ENCODE measurements at regions not wholly inside any gene's neighbourhood (a gene's known extent, or its start where the extent isn't known, plus 50 kb on each side); places are given as distances from the start of the nearest gene placed in this dataset.
"Not testable (repeated sequence)": the region's sequence is repeated elsewhere in the genome, so short reads cannot be mapped to it uniquely, and the experiment has no call there.

DNA sequence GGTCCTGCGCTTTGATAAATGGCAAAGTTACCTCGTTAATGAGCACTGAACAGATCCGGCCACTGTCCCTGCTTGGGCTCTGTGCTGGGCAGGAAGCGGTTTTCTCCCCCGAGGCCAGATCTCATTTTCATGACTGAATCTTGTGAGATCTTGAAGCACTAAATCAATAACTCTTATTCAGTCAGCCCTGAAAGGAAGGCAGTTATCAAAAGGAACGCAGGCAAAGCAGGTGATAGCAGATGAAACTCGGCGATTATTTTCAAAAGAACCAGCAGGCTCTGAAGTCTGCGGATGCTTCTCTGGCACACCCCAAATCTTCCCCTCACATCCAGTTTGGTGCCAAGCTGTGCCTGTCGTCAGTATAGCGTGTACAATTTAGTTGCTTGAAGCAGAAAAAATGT is 228.7 kb downstream of the BAMBI start:
- no peak for DNase-seq
- TF ChIP-seq POLR2A (IDR thresholded peaks at IDR 0.05) = no peak
- TF ChIP-seq, protein P1, sequence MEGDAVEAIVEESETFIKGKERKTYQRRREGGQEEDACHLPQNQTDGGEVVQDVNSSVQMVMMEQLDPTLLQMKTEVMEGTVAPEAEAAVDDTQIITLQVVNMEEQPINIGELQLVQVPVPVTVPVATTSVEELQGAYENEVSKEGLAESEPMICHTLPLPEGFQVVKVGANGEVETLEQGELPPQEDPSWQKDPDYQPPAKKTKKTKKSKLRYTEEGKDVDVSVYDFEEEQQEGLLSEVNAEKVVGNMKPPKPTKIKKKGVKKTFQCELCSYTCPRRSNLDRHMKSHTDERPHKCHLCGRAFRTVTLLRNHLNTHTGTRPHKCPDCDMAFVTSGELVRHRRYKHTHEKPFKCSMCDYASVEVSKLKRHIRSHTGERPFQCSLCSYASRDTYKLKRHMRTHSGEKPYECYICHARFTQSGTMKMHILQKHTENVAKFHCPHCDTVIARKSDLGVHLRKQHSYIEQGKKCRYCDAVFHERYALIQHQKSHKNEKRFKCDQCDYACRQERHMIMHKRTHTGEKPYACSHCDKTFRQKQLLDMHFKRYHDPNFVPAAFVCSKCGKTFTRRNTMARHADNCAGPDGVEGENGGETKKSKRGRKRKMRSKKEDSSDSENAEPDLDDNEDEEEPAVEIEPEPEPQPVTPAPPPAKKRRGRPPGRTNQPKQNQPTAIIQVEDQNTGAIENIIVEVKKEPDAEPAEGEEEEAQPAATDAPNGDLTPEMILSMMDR (IDR thresholded peaks at IDR 0.05) = no peak
- Histone ChIP-seq H3K4me3 (no peak overlapping the region), H3K9me3 (no peaks in the 10 kb centered on the region), H3K36me3 (ENCODE audit: low read depth, missing control alignments) (no peaks in the 10 kb centered on the region), H3K27ac (no peak overlapping the region), H3K4me1 (no peaks in the 10 kb centered on the region), H3K27me3 (no peaks in the 10 kb centered on the region)
- WGBS, 2 donors = 62 to 65% methylated on average over 9 to 11 of the region's 11 CpGs
- intact Hi-C loops (cut with DNase I; ENCODE audit: low total_unique reads) = no loop called here

DNA sequence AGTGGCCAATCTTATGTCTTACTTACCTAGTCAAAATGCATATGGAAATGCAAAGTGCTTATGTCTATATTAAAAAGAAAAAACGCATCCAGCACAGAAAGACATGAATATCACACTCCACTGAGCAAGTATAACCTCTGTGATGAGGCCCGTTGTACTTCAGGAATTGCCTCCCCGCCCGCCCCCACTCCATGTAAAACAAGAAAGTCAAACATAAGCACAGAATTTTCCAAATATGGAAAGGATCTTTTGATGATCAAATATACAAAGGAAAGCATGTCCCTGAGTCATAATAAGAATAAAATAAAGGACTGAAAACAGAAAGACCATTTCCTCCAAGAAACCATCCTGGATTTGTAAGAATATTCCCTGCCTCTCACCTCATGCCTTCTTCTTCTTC is 229.1 kb downstream of the BAMBI start:
- Histone ChIP-seq H3K27me3 (no peaks in the 10 kb centered on the region), H3K27ac (no peak overlapping the region), H3K36me3 (ENCODE audit: low read depth, missing control alignments) (no peaks in the 10 kb centered on the region), H3K4me1 (no peaks in the 10 kb centered on the region), H3K9me3 (no peaks in the 10 kb centered on the region), H3K4me3 (no peak overlapping the region)
- no peak for TF ChIP-seq POLR2A (IDR thresholded peaks at IDR 0.05)
- TF ChIP-seq, protein P1 (IDR thresholded peaks at IDR 0.05) = no peak
- intact Hi-C loops (cut with DNase I; ENCODE audit: low total_unique reads) = no loop called here
- DNase-seq = no peak
- WGBS, 2 donors = 75 to 78% methylated on average over 4 of the region's 4 CpGs

DNA sequence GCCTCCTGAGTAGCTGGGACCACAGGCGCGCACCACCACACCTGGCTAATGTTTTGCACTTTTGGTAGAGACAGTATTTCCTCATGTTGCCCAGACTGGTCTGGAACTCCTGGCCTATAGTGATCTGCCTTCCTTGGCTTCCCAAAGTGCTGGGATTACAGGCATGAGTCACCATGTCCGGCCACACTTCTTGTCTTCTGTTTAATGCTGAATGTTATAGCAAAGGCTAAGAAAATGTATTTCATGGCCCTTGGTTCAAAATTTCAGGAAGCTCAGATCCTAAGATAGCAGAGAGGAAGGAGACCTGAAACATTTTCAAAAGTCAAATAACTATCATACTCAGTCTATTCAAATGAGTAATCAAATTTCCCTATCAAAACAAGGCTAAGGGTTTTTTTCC is 229.6 kb downstream of the BAMBI start:
- 95 to 97% methylated on average over 3 of the region's 3 CpGs for WGBS, 2 donors
- intact Hi-C loops (cut with DNase I; ENCODE audit: low total_unique reads) = no loop called here

DNA sequence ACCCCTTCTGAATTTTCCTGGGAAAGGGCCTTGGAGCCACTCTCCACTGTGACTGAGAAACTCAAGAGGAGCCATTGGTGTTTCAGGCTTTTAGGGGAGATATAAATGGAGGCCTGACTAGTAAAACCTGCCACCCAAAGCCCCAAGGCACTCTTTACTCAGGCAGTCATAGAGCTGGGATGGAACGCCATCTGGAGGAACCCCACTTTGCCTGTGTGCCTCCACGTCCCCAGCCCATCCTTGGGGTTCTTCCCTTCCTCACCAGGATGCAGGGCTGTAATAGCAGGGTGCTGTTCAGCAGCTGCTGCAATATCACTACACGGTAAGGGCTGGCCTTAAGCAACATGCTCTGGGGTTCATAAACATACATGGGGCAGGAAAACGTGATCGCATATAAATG is 232.6 kb downstream of the BAMBI start:
- no peaks in the 10 kb centered on the region for H3K27me3 ChIP-seq
- no peak overlapping the region for H3K4me3 ChIP-seq
- no peak overlapping the region for H3K27ac ChIP-seq
- no peaks in the 10 kb centered on the region for H3K36me3 ChIP-seq (ENCODE audit: low read depth, missing control alignments)
- intact Hi-C loops (cut with DNase I; ENCODE audit: low total_unique reads) = no loop called here
- no peaks in the 10 kb centered on the region for H3K9me3 ChIP-seq
- WGBS, 2 donors = 90 to 94% methylated on average over 4 to 5 of the region's 5 CpGs
- no peaks in the 10 kb centered on the region for H3K4me1 ChIP-seq
- TF ChIP-seq POLR2A (IDR thresholded peaks at IDR 0.05) = no peak
- TF ChIP-seq, protein P1 (IDR thresholded peaks at IDR 0.05) = no peak
- no peak for DNase-seq

More for the DNA sequence above, 229.6 kb downstream of the BAMBI start:
- Histone ChIP-seq H3K36me3 (ENCODE audit: low read depth, missing control alignments) (no peaks in the 10 kb centered on the region), H3K27ac (no peak overlapping the region), H3K27me3 (no peaks in the 10 kb centered on the region), H3K4me3 (no peak overlapping the region), H3K9me3 (no peaks in the 10 kb centered on the region), H3K4me1 (no peaks in the 10 kb centered on the region)
- TF ChIP-seq POLR2A (IDR thresholded peaks at IDR 0.05) = no peak
- TF ChIP-seq, protein P1 (IDR thresholded peaks at IDR 0.05) = no peak
- no peak for DNase-seq

DNA sequence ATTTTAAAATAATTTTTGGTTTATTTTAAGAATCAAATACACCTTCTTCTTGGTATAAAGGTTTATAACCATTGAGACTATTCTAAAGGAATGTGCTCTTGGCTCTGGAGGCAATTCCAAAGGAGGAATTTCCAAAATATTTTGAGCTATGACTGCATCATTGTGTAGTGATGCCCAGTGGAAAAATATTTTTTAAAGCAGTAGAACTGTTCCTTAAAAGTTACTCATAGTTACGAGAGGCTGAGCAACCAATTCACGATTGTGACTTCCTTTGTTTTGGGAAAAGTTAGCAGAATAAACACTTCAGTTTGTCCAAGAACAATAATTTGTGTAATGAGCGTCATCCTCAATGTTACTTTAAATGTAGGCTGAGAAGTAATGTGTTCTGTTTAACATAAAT is 233.6 kb downstream of the BAMBI start:
- WGBS, 2 donors = 61 to 66% methylated on average over 3 of the region's 3 CpGs
- Histone ChIP-seq H3K27me3 (no peaks in the 10 kb centered on the region), H3K9me3 (no peaks in the 10 kb centered on the region), H3K27ac (no peak overlapping the region), H3K4me1 (no peaks in the 10 kb centered on the region), H3K36me3 (ENCODE audit: low read depth, missing control alignments) (no peaks in the 10 kb centered on the region), H3K4me3 (no peak overlapping the region)
- intact Hi-C loops (cut with DNase I; ENCODE audit: low total_unique reads) = no loop called here
- TF ChIP-seq, protein P1 (IDR thresholded peaks at IDR 0.05) = no peak
- no peak for TF ChIP-seq POLR2A (IDR thresholded peaks at IDR 0.05)
- DNase-seq = no peak

DNA sequence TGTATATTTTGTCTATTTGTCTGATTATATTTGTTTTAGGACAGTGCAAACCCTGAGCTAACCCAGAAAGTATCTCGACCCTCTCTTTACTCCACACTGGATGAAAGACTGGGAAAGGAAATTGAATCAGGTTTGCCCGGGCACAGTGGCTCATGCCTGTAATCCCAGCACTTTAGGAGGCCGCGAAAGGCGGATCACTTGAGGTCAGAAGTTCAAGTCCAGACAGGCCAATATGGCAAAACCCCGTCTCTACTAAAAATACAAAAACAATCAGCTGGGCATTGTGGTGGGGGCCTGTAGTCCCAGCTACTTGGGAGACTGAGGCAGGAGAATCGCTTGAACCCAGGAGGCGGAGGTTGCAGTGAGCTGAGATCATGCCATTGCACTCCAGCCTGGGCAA is 234.2 kb downstream of the BAMBI start:
- intact Hi-C loops (cut with DNase I; ENCODE audit: low total_unique reads); H3K4me1 ChIP-seq; H3K27me3 ChIP-seq; H3K4me3 ChIP-seq; H3K27ac ChIP-seq; H3K36me3 ChIP-seq (ENCODE audit: low read depth, missing control alignments); DNase-seq; H3K9me3 ChIP-seq: not testable (repeated sequence)
- WGBS, 2 donors = 88 to 92% methylated on average over 8 of the region's 8 CpGs
